ENCODE measurements at regions not wholly inside any gene's neighbourhood (a gene's known extent, or its start where the extent isn't known, plus 50 kb on each side); places are given as distances from the start of the nearest gene placed in this dataset.
"Not testable (repeated sequence)": the region's sequence is repeated elsewhere in the genome, so short reads cannot be mapped to it uniquely, and the experiment has no call there.

DNA sequence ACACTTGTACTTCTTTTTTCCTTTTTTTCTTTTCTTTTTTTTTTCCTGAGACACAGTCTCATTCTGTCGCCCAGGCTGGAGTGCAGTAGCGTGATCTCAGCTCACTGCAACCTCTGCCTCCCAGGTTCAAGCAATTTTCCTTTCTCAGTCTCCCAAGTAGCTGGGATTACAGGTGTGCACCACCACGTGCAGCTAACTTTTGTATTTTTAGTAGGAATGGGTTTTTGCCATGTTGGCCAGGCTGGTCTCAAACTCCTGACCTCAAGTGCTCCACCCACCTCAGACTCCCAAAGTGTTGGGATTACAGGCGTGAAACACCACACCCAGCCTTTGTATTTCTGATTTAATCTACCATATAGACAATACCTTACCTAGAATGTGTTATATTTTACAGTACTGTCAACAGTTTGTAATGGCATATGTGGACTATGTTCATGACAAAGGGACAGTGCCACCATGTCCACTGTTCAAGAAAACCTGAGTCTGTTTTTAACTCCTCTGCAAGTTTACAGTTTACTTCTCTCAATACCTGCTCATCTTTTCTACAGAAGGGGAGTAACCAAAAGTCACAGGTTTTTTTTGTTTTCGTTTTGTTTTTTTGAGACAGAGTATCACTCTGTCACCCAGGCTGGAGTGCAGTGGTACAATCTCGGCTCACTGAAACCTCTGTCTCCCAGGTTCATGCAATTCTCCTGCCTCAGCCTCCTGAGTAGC lies 223.9 kb upstream of the KLF14 start:
- TF ChIP-seq, protein P1, sequence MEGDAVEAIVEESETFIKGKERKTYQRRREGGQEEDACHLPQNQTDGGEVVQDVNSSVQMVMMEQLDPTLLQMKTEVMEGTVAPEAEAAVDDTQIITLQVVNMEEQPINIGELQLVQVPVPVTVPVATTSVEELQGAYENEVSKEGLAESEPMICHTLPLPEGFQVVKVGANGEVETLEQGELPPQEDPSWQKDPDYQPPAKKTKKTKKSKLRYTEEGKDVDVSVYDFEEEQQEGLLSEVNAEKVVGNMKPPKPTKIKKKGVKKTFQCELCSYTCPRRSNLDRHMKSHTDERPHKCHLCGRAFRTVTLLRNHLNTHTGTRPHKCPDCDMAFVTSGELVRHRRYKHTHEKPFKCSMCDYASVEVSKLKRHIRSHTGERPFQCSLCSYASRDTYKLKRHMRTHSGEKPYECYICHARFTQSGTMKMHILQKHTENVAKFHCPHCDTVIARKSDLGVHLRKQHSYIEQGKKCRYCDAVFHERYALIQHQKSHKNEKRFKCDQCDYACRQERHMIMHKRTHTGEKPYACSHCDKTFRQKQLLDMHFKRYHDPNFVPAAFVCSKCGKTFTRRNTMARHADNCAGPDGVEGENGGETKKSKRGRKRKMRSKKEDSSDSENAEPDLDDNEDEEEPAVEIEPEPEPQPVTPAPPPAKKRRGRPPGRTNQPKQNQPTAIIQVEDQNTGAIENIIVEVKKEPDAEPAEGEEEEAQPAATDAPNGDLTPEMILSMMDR (IDR thresholded peaks at IDR 0.05 in 4 of 5, conservative IDR thresholded peaks at IDR 0.05 in 1 of 5) = not testable (repeated sequence)
- TF ChIP-seq POLR2A (IDR thresholded peaks at IDR 0.05) = not testable (repeated sequence)

All from gastrocnemius medialis (tissue), 4 donors.